GM21717 (cell line): ENCODE measurements at regions not wholly inside any gene's neighbourhood (a gene's known extent, or its start where the extent isn't known, plus 50 kb on each side); places are given as distances from the start of the nearest gene placed in this dataset.

Experiments used
- ATAC-seq: cut with Tn5 transposase; IDR thresholded peaks from one replicate; pipeline ENCODE4 v1.9.1; 2021; ENCODE audit warnings: mild to moderate bottlenecking, moderate library complexity; ENCODE audit not compliant: unreplicated experiment

DNA sequence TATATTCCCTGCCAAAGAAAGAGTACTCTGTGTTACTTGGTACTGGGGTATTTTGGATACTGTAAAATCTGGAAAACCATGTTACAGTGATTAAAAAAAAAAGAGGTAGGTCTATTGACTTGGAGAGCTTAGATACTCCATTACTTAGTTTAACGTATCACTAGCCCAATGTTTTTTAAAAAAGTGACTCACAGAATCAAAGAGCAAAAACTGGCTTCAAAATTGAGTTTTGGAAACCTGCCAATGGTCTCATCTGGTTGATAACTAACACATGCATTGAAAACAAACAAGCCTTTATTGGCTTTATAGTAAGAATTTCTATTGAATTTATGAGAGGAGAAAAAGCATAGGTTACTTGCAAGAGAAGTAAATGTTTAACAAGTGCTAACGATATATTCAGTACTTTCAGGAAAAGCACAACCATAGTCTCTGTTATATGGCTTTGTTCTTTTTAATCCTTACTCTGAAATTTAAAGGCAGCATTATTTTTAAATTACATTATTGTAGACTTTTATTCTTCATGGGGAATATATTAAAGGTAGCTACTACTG, 563.3 kb upstream of the SORCS1 start:
- no peak for ATAC-seq

DNA sequence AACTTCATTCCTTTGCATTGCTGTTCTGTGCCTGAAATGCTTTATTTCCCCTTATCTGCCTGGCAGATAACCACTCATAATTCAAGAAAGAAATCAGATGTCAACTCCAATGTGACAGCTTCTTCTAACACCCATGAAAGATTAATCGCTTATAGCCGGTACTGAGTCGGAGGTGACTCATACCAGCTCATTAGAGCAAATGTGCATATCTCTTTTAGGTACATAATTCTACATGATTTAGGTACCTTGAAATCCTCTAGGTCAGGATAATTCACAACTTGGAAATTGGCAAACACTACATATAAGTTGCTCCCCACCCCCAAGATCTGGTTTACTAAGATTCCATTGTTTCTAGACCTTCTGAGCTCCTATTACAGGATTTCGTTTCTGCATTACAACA, 554.4 kb upstream of the SORCS1 start:
- ATAC-seq: no peak

DNA sequence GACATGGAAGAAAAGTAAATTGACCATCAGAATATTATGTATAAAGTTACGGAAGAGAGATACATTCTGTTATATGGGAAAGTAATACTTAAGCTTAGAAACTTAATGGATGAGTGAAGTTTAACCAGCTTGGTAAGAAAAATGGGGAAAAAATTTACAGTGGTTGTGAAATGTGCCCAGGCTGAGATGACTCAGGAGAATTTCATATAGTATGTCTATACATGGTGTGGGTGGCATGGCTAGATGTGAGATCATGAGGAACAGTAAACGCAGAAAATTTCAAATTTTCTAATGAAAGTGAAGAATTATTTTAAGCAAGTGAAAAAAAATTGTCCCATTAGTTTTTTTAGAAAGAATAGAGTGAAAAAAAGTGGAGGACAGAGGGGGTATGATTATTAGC, 552.5 kb upstream of the SORCS1 start:
- ATAC-seq: no peak

DNA sequence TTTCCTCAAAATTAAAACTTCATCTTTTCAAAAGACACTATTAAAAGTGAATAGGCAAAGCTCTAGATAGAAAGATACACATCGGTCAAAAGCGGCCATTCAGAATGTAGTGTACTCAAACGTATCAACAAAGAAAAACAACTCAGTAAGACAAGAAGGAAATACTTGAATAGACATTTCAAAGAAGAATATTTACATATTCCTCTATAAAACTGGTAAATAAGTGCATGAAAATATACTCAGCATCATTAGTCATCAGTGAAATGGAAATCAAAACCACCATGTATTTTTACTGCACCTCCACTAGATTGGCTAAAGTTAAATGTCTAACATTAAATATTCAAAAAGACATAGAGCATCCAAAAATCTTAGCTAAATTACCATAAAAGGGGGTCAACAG, 551.1 kb upstream of the SORCS1 start:
- ATAC-seq: no peak

DNA sequence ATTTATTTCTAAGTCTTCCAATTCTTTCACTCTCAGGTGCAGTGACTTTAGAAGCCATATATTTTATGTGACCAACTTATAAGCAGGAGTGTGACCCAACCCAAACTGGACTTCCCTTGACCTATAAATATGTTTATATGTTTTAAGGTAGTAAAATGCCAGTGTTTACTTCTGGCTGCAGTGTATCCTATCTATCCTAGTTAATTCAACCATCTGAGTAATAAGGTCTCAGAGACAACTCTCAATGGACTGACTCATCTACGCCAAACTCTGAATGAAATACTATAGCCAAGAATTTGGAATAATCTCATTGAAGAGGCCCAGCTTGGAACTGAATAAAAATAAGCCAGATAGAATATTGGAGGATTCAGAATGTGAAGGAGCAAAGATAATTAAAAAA, 544.5 kb upstream of the SORCS1 start:
- ATAC-seq: no peak

DNA sequence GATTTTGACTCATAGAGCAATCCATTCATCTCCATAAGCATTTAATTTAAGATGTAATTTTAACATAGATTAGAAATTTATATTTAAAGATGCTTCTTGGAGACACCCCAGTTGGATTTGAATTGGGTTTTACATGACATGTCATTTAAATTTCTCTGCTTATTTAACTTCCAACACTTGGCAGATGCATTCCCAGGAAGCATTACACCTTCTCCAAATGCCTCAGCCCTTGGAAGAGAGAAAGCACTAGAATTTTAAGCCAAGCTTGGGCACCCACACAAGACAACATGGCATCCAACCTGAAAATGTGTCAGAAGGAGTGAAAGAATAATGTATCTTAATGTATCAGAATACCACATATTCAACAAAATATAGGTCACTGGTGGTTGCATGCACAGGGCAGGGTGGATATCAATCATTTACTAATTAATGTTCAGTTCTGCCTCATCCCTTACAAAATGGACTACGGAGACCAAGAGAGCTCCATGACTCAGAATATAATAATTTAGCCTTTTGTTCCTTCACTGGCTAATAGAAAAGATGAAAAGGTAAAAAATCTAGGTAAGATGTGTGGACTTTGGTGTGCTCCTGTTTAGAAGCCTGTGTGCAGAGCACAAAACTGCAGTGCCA, 541.7 kb upstream of the SORCS1 start:
- no peak for ATAC-seq

DNA sequence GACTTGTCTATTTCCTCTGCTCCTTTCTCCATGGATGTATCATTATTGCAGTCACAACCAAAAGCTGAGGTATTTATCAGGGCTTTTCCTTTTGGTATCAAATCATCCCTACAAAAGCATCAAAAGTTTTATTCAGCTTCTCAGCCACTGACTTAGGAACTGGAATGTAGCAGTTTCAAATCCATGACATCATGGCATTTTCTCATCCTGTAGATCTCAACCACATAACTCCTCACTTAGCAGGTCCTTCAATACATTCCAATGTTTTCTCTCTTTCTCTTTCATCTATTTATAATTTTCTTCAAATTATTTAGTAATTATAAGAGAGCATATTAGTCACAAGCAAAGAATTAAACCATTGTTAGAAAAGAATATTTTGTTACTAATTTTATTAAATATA, 537.4 kb upstream of the SORCS1 start:
- ATAC-seq: no peak

DNA sequence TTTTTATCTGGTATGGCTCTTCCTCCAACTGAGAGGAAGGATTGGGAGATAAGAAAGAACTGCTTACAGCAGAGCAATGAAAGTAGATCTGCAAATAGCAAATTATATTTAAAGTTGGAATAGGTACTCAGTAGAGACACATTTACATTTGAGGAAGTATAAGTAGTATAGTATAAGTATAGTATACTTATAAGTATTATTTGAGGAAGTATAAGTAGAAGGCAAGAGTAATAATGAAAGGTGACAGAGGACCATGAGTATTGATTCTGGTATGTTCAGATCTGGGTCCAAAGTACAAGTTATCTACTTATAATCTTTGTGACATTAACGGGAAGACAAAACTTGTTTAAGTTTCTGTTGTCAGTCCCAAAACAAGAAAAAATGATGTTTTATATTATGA, 527.6 kb upstream of the SORCS1 start:
- ATAC-seq: no peak

DNA sequence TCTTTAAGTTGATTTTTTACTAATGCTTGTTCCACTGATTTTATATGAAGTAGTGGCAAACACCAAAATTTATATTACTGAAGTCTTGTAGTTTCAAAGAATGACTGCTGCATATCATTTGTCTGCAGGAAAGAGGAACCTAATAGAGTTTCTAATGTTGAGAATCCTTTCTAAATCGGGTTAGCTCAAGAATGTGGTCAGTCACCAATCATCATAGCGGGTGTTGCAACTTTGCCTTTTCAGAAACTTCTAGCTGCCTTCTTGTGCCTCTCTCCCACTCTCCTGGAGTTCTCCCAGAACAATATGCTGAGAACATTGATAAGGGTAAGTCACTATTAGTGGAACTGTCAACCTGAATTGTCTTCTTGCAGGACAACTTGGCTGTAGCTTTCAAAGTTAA, 524.8 kb upstream of the SORCS1 start:
- no peak for ATAC-seq

DNA sequence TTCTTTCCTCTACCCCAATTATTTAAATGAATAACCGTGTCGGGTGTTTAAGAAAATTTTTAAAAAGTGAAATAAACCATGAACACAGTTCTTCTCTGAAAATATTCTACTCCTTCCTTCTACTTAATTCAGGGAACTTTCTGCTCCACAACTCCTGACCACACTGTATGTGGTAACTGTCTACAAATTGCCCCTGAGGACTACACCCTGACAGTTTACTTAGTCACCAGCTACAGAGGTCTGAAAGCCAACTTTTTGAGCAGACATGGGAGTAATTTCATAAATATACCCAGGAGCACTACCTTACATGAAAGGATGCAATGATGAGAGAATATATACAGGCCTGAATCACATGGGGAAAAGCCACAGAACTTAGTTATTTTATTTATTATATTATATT, 523.2 kb upstream of the SORCS1 start:
- ATAC-seq: no peak

DNA sequence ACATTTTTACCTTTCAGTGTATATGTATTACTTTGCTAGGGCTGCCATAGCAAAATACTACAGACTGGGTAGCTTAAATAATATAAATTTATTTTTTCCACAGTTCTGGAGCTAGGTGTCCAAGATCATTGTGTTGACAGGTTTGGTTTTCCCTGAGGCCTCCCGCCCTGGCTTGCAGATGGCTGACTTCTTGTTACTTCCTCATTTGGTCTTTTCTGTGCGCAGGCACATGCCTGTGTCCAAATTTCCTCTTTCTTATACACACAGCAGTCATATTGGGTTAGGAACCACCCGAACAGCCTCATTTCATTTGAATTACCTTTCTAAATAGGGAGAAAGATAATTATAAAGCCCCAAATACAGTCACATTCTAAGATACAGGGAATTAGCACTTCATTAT, 521.6 kb upstream of the SORCS1 start:
- peak; percentile 58 for ATAC-seq

DNA sequence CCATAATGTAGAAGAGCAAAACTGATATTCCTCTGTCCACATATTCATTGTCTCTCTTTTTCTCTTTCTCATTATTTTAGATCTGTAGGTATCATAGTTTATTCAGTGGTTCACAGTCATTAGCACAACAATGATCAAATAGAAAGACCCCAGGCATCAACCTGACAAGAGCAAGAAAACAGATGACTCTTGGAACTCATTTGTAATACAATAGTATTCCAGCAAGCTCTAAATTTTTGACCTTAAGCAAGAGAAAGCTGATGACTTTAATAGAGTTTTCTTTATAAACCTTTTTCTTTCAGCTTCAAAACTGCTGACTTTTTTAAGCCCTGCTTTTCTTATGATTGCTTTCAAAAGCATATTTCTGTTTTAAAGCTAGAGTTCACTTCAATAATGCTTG, 507.5 kb upstream of the SORCS1 start:
- no peak for ATAC-seq

DNA sequence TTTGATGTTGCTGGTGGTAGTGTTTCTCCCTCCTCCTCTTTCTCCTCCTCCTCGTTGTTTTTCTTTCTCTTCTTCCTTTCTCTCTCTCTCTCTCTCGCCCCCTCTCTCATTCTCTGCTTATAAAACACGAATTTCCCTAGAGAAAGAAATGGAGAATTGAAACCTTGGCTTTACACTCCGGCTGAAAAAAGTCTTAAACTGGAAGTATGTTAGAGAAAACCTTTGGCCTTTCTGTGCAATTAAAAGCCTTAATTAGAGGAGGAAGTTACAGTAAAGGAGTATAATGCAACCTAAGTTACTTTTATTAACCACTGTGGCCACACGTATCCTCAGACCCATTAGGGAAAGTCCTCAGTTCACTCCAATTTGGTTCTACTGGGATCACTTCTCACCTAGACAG, 501.7 kb upstream of the SORCS1 start:
- no peak for ATAC-seq

DNA sequence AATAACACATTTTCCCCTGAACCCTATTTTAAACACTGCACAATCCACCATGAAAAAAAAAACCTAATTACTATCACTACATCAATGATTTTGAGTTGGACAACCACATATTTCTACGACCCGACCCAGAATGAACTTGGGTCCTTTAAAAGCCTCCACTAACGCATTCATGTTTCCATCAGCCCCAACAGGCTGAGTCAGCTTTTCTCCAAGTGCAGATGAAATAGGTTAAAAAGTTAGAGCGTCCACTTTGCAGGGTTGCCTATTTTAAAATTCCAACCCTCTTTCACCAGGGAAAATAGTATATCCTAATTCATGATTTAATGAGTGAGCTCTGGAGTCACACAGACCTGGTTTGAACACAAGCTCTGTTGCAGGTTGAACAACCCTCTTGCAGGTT, 501.0 kb upstream of the SORCS1 start:
- no peak for ATAC-seq

DNA sequence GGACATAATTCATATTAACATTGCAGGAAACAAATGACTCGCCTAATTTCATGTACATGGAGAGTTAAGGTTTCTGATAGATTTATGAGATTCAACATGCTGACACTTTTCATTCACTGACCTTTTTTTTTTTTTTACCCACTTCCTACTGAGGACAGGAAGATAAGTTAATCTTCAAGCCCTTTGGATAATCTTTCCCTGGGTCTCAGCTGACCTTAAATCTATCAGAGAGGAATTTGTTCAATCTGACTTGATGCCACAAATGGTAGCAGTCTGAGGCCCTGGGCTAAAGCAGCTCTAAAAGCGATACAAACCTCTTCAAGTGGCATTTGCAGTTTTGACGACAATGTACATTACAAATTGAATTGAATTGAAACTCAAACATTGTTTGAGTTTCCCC, 493.3 kb upstream of the SORCS1 start:
- no peak for ATAC-seq

DNA sequence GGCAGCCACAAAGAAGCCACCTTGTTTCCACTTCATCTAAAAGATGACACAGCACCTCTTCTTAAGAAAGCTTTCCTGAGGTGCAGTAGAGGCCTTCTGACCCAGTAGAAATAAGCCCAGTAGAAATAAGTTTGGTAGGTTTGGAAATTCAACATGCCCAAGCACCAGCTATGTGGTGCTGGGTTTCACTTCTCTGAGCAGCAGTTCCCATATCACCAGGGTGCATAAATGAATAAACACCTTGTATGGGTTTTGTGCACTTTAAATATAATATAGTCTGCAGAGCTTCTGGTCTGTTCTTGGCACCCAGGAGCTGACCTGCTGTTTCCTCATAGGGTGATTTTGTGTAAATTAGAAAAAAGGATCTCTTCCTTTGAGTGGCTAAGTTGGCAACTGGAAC, 492.4 kb upstream of the SORCS1 start:
- ATAC-seq: no peak

DNA sequence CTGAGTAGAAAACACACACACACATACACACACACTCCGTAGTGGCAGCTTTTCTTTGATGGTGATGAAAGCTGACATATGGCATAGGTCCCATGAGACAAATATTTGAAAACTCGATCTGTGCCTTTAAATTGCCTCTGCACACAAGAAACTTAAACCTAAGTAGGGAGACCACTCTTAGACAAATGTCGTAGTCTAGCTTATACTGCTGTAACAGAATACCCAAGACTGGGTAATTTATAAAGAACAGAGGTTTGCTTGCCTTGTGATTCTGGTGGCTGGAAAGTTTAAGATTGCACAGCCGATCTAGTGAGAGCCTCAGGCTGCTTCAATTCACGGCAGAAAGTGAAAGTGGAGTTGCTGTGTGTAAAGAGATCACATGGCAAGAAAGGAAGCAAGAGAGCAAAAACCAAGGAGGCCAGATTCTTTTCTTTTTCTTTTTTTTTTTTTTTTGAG, 489.4 kb upstream of the SORCS1 start:
- peak; percentile 89 for ATAC-seq

DNA sequence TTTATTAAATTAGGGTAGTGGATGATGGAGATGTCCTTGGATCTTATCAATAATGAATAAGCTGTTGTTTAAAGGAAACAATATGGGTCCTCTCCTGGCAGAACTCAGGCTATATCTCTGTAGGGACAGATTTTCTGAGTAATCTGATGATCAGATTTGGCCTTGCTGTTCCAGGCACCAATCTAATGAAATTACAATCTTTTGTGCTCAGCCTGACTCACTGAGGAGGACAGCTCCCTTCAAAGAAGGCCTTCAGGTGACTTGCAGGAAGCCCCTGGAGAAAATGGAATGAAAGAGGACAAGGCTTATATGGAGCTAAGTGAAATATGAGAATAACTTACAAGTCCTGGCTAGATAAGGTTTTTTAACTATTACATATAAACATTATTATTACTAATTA, 486.4 kb upstream of the SORCS1 start:
- ATAC-seq: no peak

DNA sequence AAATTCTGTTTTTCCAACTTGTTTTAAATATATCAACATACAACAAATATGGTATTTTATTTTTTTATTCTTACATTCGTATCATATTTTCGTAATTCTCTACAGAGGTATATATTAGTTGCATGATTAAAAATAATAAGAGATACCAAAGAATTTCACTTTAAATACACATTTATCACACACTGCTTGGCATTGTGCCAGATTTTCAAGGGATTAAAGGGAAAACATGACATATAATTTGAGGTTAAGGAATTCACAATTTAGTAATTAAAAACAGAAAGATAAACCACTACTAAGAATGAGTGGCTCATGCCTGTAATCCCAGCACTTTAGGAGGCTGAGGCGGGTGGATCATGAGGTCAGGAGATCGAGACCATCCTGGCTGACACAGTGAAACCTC, 484.7 kb upstream of the SORCS1 start:
- no peak for ATAC-seq

DNA sequence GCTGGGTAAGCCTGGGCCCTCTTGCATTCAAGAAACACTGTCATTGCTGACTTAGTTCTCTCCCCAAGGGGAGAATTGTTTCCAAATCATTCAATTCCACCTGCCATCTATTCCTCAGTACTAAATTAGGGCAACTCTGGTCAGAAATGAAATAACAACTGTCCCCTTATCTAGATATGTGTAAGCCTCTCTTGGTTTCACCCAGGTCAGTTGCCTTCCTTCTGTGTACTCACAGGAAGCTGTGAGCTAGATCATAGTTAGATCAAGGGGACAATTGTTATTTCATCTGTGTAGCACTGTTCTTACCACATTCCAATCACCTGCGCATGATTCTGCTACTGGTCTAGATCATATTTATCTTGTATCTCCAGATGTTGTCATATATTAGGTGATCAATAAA, 483.0 kb upstream of the SORCS1 start:
- no peak for ATAC-seq

DNA sequence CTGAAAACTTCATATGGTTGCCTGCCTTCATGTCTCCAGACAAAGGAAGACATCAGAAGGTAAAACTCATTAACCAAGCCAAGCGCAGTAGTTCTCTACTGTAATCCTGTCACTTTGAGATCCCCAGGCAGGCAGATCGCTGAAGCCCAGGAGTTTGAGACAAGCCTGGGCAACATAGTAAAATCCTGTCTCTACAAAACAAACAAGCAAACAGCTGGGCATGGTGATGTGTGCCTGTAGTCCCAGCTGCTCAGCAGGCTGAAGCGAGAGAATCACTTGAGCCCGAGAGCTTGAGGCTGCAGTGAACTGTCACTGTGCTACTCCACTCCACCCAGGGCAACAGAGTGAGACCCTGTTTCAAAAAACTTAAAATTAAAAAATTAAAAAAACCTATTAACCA, 467.4 kb upstream of the SORCS1 start:
- no peak for ATAC-seq

DNA sequence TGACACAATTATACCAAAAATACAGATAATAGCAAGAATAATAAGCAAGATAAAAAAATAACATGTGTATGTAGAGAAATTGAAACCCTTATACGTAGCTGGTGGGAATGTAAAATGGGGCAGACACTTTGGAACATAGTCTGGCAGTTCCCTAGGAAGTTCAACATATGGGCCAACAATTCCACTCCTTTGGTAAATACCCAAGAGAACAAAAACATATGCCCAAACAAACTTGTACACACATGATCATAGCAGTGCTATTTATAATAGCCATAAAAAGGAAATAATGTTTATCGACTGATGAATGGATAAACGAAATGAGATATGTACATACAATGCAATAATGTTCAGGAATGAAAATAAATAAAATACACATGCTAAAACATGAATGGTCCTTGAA, 462.4 kb upstream of the SORCS1 start:
- no peak for ATAC-seq

DNA sequence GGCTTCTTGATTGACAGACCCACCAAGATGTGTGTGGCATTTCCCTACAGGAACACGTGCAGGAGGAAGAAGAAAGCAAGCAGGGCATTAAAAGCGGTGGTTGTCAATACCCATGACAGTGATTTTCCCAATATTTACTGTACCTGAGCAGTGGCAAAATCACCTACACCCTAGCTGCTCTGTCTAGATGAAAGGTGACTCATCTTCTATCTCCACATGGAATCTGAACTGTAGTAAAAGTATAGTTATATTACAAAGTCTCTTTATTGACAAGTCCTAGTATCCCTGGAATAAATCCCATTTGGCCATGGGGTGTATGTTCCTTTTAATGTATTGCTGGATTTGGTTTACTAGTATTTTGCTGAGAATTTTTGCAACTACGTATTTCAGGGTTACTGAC, 458.8 kb upstream of the SORCS1 start:
- no peak for ATAC-seq
